HG02885 (cell line): ENCODE measurements at regions not wholly inside any gene's neighbourhood (a gene's known extent, or its start where the extent isn't known, plus 50 kb on each side); places are given as distances from the start of the nearest gene placed in this dataset.

Experiments used
- ATAC-seq: cut with Tn5 transposase; IDR thresholded peaks from one replicate; pipeline ENCODE4 v1.9.1; 2021; ENCODE audit warnings: mild to moderate bottlenecking; ENCODE audit not compliant: unreplicated experiment, poor library complexity

- no peak for ATAC-seq
These were observed 152.2 kb upstream of the MEIS2 start for GRCh38 chr15:37252530-37252929.

DNA sequence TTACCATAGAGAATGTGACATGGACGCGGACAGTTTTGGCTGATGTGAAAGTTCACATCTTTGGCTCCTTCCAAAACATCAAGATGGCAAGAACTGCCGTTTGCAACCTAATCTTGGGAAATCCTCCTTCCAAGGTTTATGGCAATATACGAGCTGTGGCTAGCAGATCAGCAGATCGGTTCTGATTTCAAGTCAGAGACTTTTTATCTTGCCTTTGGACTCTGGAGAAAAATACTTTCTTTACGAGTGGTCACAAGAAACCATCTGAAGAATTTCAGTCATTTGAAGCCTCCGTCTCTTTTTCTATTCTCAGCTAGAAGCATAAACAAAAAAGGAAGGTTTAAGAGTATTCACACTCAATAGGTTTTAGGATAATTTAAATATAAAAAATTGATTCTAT lies 153.5 kb upstream of the MEIS2 start:
- no peak for ATAC-seq

- no peak for ATAC-seq
These were observed 159.9 kb upstream of the MEIS2 start for GRCh38 chr15:37260255-37260654.

DNA sequence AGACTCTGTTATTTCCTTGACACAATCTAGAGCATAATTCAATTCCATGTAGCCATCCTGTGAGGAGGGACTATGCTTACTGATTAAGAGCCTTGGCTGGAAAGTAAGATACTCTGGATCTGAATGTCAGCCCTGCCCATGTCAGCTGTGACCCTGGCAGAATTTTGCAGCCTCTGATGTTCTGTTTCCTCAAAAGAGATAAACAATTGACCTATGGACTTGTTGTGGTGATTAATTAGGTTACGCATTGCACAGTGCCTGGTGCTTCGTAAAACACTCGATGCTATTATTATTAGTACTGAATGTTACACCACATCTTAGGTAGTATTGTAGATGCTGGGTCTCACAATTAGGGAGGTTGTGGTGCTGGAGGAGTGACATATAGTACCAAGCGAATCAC lies 161.3 kb upstream of the MEIS2 start:
- ATAC-seq, result no peak

DNA sequence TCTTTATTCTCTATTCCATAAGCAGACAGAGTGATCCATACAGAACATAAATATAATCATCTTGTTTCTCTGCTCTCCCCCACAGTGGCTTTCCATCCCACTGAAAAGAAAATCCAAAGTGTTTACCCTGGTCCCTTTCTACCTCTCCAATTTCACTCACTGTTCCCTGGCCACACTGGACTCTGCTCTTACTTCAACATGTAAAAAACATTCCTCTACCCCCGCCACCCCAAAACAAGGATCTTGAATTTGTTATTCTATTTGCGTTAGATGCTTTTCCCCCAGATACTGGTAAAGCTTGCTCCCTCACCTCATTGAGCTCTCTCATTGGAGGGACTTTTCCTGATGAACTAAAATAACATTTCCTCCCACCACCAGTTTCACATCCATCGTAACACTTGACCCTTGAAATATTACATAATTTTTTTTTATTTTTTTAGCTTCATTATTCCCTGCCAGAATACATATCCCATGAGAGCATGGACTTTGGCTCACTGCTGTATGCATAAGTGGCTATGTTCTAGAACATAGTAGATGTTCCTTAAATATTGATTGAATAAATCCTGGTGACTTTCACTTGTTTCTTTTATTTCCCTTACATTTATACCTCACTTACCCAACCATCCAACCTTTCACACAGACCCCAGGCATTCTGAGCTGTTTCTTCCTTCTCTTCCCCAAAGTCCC lies 162.7 kb upstream of the MEIS2 start:
- no peak for ATAC-seq

DNA sequence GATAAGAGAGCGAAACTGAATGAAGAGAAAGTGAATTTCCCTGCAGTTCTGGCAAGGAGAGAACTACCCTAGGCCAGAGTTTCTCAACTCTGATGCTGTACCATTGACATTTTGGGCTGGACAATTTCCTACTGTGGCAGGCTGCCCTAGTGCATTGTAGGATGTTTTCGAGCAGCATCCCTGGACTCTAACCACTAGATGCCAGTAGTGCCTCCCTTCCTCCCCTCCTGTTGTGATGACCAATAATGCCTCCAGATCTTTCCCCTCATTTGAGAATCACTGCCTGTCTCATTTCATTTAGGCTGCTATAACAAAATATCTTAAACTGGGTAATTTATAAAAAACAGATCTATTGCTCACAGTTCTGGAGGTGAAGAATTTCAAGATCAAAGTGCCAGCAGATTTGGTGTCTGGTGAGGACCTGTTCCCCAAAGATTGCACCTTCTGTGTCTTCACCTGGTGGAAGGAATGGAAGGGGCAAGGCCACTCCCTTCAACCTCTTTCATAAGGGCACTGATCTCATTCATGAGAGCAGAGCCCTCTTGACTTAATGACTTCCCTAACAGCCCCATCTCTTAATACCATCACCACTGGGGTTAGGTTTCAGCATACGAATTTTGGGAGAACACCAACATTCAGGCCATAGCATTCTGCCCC lies 188.9 kb upstream of the MEIS2 start:
- no peak for ATAC-seq

GRCh38 chr15:37291920-37292319 lies 191.6 kb upstream of the MEIS2 start:
- no peak for ATAC-seq

DNA sequence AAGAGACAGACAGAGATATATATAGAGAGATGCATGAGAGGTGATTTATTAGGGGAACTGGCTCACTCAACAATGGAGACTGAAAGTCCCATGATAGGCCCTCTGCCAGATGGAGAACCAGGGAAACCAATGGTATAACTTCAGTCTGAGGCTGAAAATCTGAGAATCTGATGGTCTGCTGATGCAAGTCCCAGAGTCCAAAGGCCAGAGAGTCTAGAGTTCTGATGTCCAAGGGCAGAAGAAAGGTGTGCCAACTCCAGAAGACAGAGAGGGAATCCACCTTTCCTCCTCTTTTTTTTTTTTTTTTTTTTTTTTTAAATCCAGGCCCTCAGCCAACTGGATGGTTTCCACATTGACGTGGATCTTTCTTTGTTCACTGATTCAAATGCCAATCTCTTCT lies 197.9 kb upstream of the MEIS2 start:
- no peak for ATAC-seq

DNA sequence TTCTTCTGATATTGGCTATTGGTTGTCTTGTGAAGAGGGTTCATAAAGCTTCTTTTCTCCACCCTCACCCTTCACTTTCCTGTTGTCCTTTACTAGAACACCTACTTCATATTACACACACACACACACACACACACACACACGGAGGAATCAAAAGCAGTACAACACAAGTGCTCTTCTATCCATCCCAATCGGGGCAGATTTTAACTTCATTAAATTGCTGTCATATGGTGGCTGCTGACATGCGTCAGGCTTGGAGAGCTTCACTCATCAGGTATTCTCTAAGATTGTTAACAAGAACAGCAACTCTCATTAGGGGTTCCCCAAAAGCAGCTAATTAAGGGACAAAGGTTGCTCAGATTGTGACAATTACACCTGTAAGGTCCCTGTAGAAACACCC lies 239.1 kb upstream of the MEIS2 start:
- no peak for ATAC-seq

DNA sequence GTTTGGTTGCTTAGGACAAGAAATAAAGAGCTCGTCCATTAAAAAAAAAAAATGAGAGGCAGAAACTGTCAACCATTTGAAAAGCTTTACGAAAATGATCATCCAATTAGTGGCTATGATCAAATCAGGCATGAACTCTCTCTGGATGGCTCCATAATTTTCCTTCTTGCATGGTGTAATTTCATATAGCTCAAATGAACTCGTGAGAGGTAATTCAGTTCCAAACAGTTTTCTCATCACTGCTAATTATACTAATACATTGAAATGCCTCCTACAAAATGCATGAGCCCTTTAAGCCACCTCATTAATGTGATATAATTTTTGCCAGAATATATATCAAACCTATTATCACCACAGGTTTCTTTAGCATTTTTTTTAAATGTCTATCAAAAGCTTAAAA lies 239.5 kb upstream of the MEIS2 start:
- no peak for ATAC-seq

GRCh38 chr15:37340438-37340837 lies 240.1 kb upstream of the MEIS2 start:
- ATAC-seq, result no peak

DNA sequence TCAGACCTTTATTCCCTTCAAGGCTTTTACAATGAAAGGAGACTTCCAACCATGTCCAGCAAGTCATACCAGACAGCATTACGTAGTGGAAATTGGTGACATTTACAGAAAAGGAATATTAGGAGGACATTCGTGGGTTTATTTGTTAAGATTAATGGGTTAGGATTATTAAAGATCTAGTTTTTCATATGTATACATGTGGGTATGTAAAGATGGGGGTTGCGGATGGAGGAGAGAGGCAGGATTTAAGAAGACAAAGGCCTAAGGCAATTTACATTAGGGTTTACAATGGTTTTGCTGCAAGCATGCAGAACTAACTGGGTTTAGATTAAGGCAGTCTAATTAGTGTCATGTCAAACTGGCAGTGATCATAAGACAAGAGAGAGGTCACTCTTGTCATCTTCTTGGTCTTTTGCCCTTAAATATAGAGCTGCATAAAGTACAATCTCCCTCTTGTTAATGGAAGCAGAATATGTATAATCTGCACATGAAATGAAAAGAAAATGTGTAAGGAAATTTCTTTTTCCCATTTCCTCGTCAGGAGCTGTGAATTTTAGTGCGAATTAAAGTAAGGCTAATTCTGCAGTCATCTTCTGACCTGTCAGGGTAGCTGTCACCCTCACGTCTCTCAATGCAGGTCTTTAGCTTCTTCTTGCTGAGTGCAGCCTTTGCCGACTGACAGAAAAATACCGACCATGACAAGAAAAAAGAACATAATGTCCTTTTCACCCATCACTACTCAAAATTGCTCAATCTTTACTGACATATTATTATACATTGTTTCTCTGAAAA lies 258.9 kb upstream of the MEIS2 start:
- ATAC-seq, result no peak

DNA sequence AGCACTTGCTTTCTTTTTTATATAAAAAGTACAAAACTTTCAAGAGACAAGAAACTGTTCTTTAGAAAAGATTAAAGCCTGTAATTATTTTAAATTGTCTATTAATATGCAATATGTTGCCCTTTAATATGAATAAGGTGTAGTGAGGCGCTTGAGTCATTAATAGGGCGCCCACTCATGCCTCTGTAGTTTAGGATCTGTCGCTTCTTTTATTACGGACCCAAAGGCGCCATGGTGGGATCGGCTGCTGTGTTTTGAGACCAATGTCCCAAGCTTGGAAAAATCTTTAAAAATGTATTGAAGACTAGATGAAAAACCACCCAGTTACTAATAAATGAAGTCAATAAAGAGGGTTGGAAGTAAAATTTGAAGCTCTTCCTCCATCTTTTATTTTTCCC lies 259.5 kb upstream of the MEIS2 start:
- no peak for ATAC-seq

DNA sequence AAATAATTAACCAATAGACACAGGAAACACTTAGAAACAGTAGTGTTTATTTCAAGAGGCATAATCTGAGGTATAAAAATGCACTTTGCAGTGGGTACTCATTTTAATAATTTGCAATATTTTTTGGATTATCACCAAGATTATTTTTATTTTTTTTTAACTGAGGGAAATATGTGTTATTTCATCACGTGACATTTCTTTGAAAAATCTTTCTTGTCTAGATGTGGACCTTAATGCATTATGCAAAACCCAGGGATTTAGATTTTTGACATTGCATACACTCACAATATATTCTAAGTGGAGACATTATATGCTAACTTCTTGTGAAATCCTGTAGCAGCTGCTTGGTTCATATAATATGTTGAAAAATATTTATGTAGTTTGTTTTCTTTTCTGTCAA lies 260.4 kb upstream of the MEIS2 start:
- no peak for ATAC-seq

- ATAC-seq, result no peak
These were observed 261.3 kb upstream of the MEIS2 start for GRCh38 chr15:37361621-37362020.

DNA sequence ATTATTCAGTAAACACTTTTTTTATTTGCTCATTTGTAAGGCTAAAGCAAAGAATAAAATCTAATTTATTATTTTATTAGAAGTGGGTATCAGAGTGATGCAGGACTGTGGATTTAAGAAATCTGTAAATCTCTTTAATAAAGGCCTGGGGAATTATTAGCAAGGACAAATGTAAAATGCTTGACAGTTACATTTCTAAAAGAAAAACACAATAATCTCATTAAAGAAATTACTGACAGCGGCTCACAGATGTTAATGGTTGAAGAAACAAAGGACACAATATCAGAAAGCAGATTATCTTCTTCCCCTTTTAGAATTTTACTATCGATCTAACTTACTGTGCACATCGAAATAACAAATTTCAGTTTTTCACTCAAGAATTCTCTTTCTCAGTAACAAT lies 262.1 kb upstream of the MEIS2 start:
- ATAC-seq, result no peak

DNA sequence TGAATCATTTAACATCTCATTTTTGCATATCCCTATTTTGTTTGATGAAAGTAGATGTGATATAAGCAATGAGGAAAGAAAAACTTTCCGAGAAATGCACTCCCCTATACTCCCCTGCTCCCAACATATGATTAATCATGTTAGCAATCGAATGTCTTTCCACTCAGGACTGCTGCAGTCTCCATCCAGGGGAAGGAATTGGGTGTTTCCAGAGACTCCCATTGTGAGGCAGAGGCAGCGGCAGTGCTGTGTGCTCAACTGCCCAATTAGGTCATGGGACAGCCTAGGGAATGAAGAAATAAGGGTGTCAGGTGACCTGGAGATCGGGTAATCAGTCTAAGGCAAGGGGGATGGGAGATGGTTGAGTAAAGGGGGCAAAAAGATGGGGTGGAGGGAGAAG lies 268.6 kb upstream of the MEIS2 start:
- no peak for ATAC-seq

- no peak for ATAC-seq
These were observed 270.6 kb upstream of the MEIS2 start for GRCh38 chr15:37370941-37371340.

GRCh38 chr15:37372064-37372463 lies 271.7 kb upstream of the MEIS2 start:
- no peak for ATAC-seq

GRCh38 chr15:37375519-37375918 lies 275.2 kb upstream of the MEIS2 start:
- no peak for ATAC-seq

DNA sequence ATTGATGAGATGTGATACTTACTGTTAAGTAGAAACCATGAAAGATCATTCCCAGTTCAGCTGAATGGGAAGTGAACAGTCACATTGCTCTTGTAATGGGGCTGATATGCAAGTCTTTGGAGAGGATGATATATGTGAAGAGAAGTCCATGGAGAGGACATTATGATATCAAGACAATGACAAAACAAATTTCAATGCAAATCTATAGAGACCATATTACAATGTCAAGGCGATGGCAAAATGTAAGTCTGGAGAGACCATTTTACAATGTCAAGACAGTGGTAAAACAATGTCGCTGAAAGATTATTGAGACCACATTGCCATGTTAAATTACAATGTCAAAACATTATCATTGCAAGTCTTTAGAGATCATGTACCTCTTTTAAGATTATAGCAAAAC lies 277.1 kb upstream of the MEIS2 start:
- no peak for ATAC-seq
